ENCODE measurements at regions not wholly inside any gene's neighbourhood (a gene's known extent, or its start where the extent isn't known, plus 50 kb on each side); places are given as distances from the start of the nearest gene placed in this dataset.

GRCh38 chr2:149652526-149652925, 65.0 kb upstream of the MMADHC start:
- Histone ChIP-seq H3T11ph (ENCODE audit: low read length) (no peak overlapping the region), H3K4me1 (ENCODE audit: insufficient read depth, low read length) (no peaks in the 10 kb centered on the region; the same call in 1 of the 2 replicates), H3K79me1 (ENCODE audit: insufficient read depth, low read depth, low read length, poor library complexity, severe bottlenecking) (no peaks in the 10 kb centered on the region), H3K4ac (ENCODE audit: low read depth, low read length) (no peak overlapping the region), H2AK5ac (ENCODE audit: insufficient read length, low read length) (no peak overlapping the region), H2BK15ac (ENCODE audit: low read depth, low read length) (no peak overlapping the region), H3K27me3 (ENCODE audit: insufficient read depth, low read length) (no peaks in the 10 kb centered on the region), H3K27ac (ENCODE audit: insufficient read length, low read depth, low read length) (no peak overlapping the region), H3K4me2 (ENCODE audit: insufficient read depth, insufficient read length, low read length) (no peak overlapping the region), H3K56ac (ENCODE audit: insufficient read length, low read depth, low read length) (no peak overlapping the region), H4K8ac (replicated peaks; ENCODE audit: insufficient read length, low read depth, low read length) (no peak overlapping the region), H2AFZ (ENCODE audit: low read length) (no peak overlapping the region), H2BK5ac (ENCODE audit: insufficient read length, low read length) (no peak overlapping the region), H3K18ac (ENCODE audit: insufficient read length, low read depth, low read length) (no peak overlapping the region), H3K79me2 (ENCODE audit: insufficient read depth, low read length) (no peaks in the 10 kb centered on the region), H4K20me1 (ENCODE audit: control insufficient read depth, insufficient read depth, insufficient read length) (peaks cover 3% of the 10 kb centered on the region), H2BK120ac (ENCODE audit: low read depth, low read length, poor library complexity, severe bottlenecking) (no peak overlapping the region), H3K14ac (ENCODE audit: insufficient read depth, low read length) (no peak overlapping the region), H2BK12ac (ENCODE audit: insufficient read length, low read depth, low read length) (no peak overlapping the region), H3K9ac (ENCODE audit: extremely low read depth, insufficient read length, low read length) (no peak overlapping the region), H3K23ac (ENCODE audit: insufficient read length, low read depth, low read length) (no peak overlapping the region), H4K91ac (ENCODE audit: insufficient read length, low read depth, low read length) (no peak overlapping the region), H3K23me2 (ENCODE audit: insufficient read length, low read depth, low read length, poor library complexity, severe bottlenecking) (no peaks in the 10 kb centered on the region), H4K5ac (ENCODE audit: insufficient read length, low read depth, low read length) (no peak overlapping the region), H3K9me3 (ENCODE audit: control insufficient read depth, low read depth, low read length) (no peaks in the 10 kb centered on the region), H2BK20ac (ENCODE audit: low read depth, low read length, poor library complexity, severe bottlenecking) (no peak overlapping the region)
- no CpG with 5 or more reads among the region's 3 CpGs for WGBS (ENCODE audit: extremely low coverage, insufficient read length, low lambda C conversion rate)
- DNase-seq = no peak
- TF ChIP-seq, protein P1, sequence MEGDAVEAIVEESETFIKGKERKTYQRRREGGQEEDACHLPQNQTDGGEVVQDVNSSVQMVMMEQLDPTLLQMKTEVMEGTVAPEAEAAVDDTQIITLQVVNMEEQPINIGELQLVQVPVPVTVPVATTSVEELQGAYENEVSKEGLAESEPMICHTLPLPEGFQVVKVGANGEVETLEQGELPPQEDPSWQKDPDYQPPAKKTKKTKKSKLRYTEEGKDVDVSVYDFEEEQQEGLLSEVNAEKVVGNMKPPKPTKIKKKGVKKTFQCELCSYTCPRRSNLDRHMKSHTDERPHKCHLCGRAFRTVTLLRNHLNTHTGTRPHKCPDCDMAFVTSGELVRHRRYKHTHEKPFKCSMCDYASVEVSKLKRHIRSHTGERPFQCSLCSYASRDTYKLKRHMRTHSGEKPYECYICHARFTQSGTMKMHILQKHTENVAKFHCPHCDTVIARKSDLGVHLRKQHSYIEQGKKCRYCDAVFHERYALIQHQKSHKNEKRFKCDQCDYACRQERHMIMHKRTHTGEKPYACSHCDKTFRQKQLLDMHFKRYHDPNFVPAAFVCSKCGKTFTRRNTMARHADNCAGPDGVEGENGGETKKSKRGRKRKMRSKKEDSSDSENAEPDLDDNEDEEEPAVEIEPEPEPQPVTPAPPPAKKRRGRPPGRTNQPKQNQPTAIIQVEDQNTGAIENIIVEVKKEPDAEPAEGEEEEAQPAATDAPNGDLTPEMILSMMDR (conservative IDR thresholded peaks at IDR 0.05) = no peak
- H3K4me3 Mint-ChIP-seq = no peak overlapping the region
- peaks cover 4% of the 10 kb centered on the region in 2 experiments; a peak in 2 of 5 replicates for H3K9me3 Mint-ChIP-seq
- H3K27ac Mint-ChIP-seq = no peak overlapping the region
- H3K36me3 Mint-ChIP-seq (ENCODE audit: insufficient read depth in 1 of 3, low read depth in 3 of 3) = no peaks in the 10 kb centered on the region; a peak in 2 of 7 replicates
- peaks cover 4 to 5% of the 10 kb centered on the region in 2 experiments; a peak in 1 of 4 replicates for H3K4me1 Mint-ChIP-seq
- H3K27me3 Mint-ChIP-seq (ENCODE audit: low read depth) = no peaks in the 10 kb centered on the region
